Neural cell (in vitro differentiated cells): ENCODE measurements at regions not wholly inside any gene's neighbourhood (a gene's known extent, or its start where the extent isn't known, plus 50 kb on each side); places are given as distances from the start of the nearest gene placed in this dataset.

ENCODE experiments used
- H2AFZ ChIP-seq: fragments of 200-600, 300-800 bp; sonication (generic), shearing (Covaris generic); 2 replicates; pipeline ENCODE4 v1.6.0; 2014; ENCODE audit warnings: low read depth, mild to moderate bottlenecking, antibody characterized with exemption, low read length, moderate library complexity
- H3F3A ChIP-seq: fragments of 200-600 bp; shearing (Covaris generic); 2 replicates; pipeline ENCODE4 v1.6.1; 2016; ENCODE audit warnings: mild to moderate bottlenecking, moderate library complexity, mixed read lengths, antibody characterized with exemption, low read length; ENCODE audit not compliant: insufficient read depth, poor library complexity, severe bottlenecking
- H3K27ac ChIP-seq: fragments of 200-600, 300-800 bp; sonication (generic), shearing (Covaris generic); 2 replicates; pipeline ENCODE4 v1.5.1; 2014; ENCODE audit warnings: mild to moderate bottlenecking, low read length, moderate library complexity
- H3K27me3 ChIP-seq: fragments of 300-800, 200-600 bp; sonication (generic), shearing (Covaris generic); 2 replicates; pipeline ENCODE4 v1.6.0; 2014; ENCODE audit warnings: mild to moderate bottlenecking, low read depth, low read length, moderate library complexity; ENCODE audit not compliant: insufficient read depth
- H3K36me3 ChIP-seq: fragments of 300-800, 200-600 bp; sonication (generic), shearing (Covaris generic); 2 replicates; pipeline ENCODE4 v1.5.1; 2014; ENCODE audit warnings: mild to moderate bottlenecking, antibody characterized with exemption, low read length, moderate library complexity; ENCODE audit not compliant: insufficient read depth
- H3K4me2 ChIP-seq: fragments of 300-800, 200-600 bp; sonication (generic), shearing (Covaris generic); 2 replicates; pipeline ENCODE4 v1.6.0; 2014; ENCODE audit warnings: mild to moderate bottlenecking, low read length
- H3K4me3 ChIP-seq: fragments of 300-800, 200-600 bp; sonication (generic), shearing (Covaris generic); 2 replicates; pipeline ENCODE4 v1.5.1; 2014; ENCODE audit warnings: mild to moderate bottlenecking, low read length, moderate library complexity
- H3K79me2 ChIP-seq: fragments of 200-600 bp; shearing (Covaris generic); replicated peaks from 2 replicates; pipeline ENCODE4 v1.6.0; 2014; ENCODE audit warnings: mild to moderate bottlenecking, low read length, moderate library complexity; ENCODE audit not compliant: insufficient read depth
- H3K9ac ChIP-seq: fragments of 300-800, 200-600 bp; sonication (generic), shearing (Covaris generic); 2 replicates; pipeline ENCODE4 v1.6.1; 2016; ENCODE audit warnings: mild to moderate bottlenecking, low read length, mixed read lengths
- H3K9me2 ChIP-seq: fragments of 200-600 bp; shearing (Covaris generic); 2 replicates; pipeline ENCODE4 v1.6.1; 2016; ENCODE audit warnings: mild to moderate bottlenecking, low read length, mixed read lengths; ENCODE audit not compliant: insufficient read depth
- H3K9me3 ChIP-seq: fragments of 200-600, 300-800 bp; sonication (generic), shearing (Covaris generic); 2 replicates; pipeline ENCODE4 v1.6.1; 2016; ENCODE audit warnings: mild to moderate bottlenecking, mixed run types, low read length, moderate library complexity, mixed read lengths
- H4K20me1 ChIP-seq: fragments of 200-600 bp; shearing (Covaris generic); 2 replicates; pipeline ENCODE4 v1.6.1; 2016; ENCODE audit warnings: mild to moderate bottlenecking, mixed run types; ENCODE audit not compliant: insufficient read depth
- EP300 ChIP-seq: fragments of 450-650 bp; conservative IDR thresholded peaks from 2 replicates; pipeline ENCODE4 v1.6.1; 2014; ENCODE audit warnings: antibody characterized with exemption, mild to moderate bottlenecking, moderate library complexity; ENCODE audit not compliant: poor library complexity, severe bottlenecking
- EZH2 ChIP-seq: fragments of 200-600, 300-800 bp; shearing (Covaris generic), sonication (generic); IDR thresholded peaks from 2 replicates; pipeline ENCODE4 v1.6.1; 2014; ENCODE audit warnings: antibody characterized with exemption, low read length, borderline replicate concordance, mild to moderate bottlenecking; ENCODE audit not compliant: insufficient read depth, poor library complexity, severe bottlenecking
- MXI1 ChIP-seq: fragments of 450-650 bp; conservative IDR thresholded peaks from 2 replicates; pipeline ENCODE4 v1.6.1; 2014; ENCODE audit warnings: antibody characterized with exemption, mild to moderate bottlenecking; ENCODE audit not compliant: poor library complexity, severe bottlenecking
- POLR2AphosphoS5 ChIP-seq: IDR thresholded peaks from 2 replicates; pipeline ENCODE4 v1.6.1; 2012
- RAD21 ChIP-seq: fragments of 450-650 bp; conservative IDR thresholded peaks from 2 replicates; pipeline ENCODE4 v1.6.1; 2014; ENCODE audit warnings: antibody characterized with exemption, mild to moderate bottlenecking, moderate library complexity
- SMC3 ChIP-seq: fragments of 450-650 bp; conservative IDR thresholded peaks from 2 replicates; pipeline ENCODE4 v1.6.1; 2014; ENCODE audit warnings: antibody characterized with exemption, mild to moderate bottlenecking, moderate library complexity; ENCODE audit not compliant: poor library complexity
- TAF1 ChIP-seq: IDR thresholded peaks from 2 replicates; pipeline ENCODE4 v1.6.1; 2012; ENCODE audit warnings: low read depth
- TF ChIP-seq, protein P1 (sequence below): IDR thresholded peaks from 2 replicates; pipeline ENCODE4 v1.6.1; 2012; ENCODE audit warnings: borderline replicate concordance
- TF ChIP-seq, protein P2 (sequence below): fragments of 450-650 bp; IDR thresholded peaks from 2 replicates; pipeline ENCODE4 v1.5.1; 2014; ENCODE audit warnings: antibody characterized with exemption, mild to moderate bottlenecking, moderate library complexity; ENCODE audit not compliant: poor library complexity, severe bottlenecking

DNA sequence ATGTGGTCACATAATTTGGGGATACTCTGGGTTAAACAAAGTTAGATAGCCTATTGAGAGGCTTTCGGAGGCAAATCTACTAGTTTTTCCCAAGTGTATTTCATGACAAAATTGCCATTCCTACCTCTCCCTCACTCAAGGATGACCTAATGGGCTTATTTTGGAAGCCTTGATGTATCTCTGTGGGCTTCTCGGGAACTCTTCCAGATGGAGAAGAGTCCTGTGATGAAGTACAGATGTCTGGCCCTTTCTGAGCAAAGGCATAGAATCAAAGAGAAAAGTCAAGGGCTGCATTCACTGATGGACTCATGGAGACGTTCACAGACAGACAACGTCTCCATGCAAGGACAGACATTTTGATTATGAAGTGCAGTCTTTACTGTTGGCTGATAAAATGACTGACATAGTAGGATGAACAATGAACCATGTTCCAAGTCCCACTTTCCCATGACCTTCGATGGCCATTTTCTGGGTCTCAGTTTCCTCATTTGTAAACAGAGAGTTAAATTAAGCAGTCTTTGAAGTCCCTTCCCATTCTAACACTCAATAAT is 347.2 kb upstream of the CD180 start:
- Histone ChIP-seq H3K4me2 (no peak overlapping the region), H3K79me2 (no peaks in the 10 kb centered on the region), H3F3A (no peaks in the 10 kb centered on the region), H3K9ac (no peak overlapping the region), H3K27ac (no peak overlapping the region), H3K27me3 (no peaks in the 10 kb centered on the region), H3K9me3 (no peaks in the 10 kb centered on the region), H2AFZ (no peak overlapping the region), H3K4me3 (no peak overlapping the region), H3K36me3 (no peaks in the 10 kb centered on the region), H4K20me1 (no peaks in the 10 kb centered on the region), H3K9me2 (no peaks in the 10 kb centered on the region)
- no peak for TF ChIP-seq POLR2AphosphoS5
- no peak for TF ChIP-seq MXI1
- TF ChIP-seq, protein P1, sequence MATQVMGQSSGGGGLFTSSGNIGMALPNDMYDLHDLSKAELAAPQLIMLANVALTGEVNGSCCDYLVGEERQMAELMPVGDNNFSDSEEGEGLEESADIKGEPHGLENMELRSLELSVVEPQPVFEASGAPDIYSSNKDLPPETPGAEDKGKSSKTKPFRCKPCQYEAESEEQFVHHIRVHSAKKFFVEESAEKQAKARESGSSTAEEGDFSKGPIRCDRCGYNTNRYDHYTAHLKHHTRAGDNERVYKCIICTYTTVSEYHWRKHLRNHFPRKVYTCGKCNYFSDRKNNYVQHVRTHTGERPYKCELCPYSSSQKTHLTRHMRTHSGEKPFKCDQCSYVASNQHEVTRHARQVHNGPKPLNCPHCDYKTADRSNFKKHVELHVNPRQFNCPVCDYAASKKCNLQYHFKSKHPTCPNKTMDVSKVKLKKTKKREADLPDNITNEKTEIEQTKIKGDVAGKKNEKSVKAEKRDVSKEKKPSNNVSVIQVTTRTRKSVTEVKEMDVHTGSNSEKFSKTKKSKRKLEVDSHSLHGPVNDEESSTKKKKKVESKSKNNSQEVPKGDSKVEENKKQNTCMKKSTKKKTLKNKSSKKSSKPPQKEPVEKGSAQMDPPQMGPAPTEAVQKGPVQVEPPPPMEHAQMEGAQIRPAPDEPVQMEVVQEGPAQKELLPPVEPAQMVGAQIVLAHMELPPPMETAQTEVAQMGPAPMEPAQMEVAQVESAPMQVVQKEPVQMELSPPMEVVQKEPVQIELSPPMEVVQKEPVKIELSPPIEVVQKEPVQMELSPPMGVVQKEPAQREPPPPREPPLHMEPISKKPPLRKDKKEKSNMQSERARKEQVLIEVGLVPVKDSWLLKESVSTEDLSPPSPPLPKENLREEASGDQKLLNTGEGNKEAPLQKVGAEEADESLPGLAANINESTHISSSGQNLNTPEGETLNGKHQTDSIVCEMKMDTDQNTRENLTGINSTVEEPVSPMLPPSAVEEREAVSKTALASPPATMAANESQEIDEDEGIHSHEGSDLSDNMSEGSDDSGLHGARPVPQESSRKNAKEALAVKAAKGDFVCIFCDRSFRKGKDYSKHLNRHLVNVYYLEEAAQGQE = no peak
- no peak for TF ChIP-seq RAD21
- no peak for TF ChIP-seq TAF1
- no peak for TF ChIP-seq SMC3
- TF ChIP-seq EZH2 = no peak
- TF ChIP-seq, protein P2, sequence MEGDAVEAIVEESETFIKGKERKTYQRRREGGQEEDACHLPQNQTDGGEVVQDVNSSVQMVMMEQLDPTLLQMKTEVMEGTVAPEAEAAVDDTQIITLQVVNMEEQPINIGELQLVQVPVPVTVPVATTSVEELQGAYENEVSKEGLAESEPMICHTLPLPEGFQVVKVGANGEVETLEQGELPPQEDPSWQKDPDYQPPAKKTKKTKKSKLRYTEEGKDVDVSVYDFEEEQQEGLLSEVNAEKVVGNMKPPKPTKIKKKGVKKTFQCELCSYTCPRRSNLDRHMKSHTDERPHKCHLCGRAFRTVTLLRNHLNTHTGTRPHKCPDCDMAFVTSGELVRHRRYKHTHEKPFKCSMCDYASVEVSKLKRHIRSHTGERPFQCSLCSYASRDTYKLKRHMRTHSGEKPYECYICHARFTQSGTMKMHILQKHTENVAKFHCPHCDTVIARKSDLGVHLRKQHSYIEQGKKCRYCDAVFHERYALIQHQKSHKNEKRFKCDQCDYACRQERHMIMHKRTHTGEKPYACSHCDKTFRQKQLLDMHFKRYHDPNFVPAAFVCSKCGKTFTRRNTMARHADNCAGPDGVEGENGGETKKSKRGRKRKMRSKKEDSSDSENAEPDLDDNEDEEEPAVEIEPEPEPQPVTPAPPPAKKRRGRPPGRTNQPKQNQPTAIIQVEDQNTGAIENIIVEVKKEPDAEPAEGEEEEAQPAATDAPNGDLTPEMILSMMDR = no peak
- no peak for TF ChIP-seq EP300

DNA sequence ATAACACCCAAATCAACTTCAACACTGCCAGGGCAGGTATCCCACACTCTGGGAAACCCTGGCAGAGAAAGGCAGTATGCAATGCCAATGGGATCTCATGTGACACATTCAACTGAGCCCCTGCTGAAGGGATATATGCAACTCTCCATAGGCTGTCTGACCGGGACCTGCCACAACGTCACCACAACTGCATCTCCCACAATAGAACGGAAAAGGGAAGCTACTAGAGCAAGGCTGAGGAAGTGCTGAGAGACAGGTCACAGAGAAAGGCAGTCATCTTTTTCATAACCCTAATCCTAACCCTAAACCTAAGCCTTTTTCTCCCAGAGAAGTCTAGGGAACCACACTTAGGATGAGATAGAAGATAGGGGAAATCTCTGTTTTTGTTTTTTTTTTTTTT is 345.9 kb upstream of the CD180 start:
- no peak overlapping the region for H2AFZ ChIP-seq
- H4K20me1 ChIP-seq = no peaks in the 10 kb centered on the region
- no peaks in the 10 kb centered on the region for H3K9me3 ChIP-seq
- no peaks in the 10 kb centered on the region for H3K9me2 ChIP-seq
- no peak overlapping the region for H3K4me3 ChIP-seq
- H3F3A ChIP-seq = no peaks in the 10 kb centered on the region
- no peaks in the 10 kb centered on the region for H3K79me2 ChIP-seq
- H3K36me3 ChIP-seq = no peaks in the 10 kb centered on the region
- no peak overlapping the region for H3K4me2 ChIP-seq
- TF ChIP-seq TAF1 (no peak), EZH2 (no peak), SMC3 (no peak), EP300 (no peak), RAD21 (no peak), POLR2AphosphoS5 (no peak), MXI1 (no peak)
- TF ChIP-seq, protein P2 = no peak
- TF ChIP-seq, protein P1 = no peak
- no peaks in the 10 kb centered on the region for H3K27me3 ChIP-seq
- H3K9ac ChIP-seq = no peak overlapping the region
- H3K27ac ChIP-seq = no peak overlapping the region
